GM23248 (cell line): ENCODE measurements at regions not wholly inside any gene's neighbourhood (a gene's known extent, or its start where the extent isn't known, plus 50 kb on each side); places are given as distances from the start of the nearest gene placed in this dataset.

Experiments used
- DNase-seq: peaks from one replicate; pipeline ENCODE4 v3.0.0-alpha.2; 2015
- H2AFZ ChIP-seq: fragments of 200-600 bp; sonication (generic); 2 replicates; pipeline ENCODE4 v1.6.1; 2016; ENCODE audit warnings: antibody characterized with exemption
- H3F3A ChIP-seq: fragments of 200-600 bp; sonication (generic); 2 replicates; pipeline ENCODE4 v1.6.1; 2016; ENCODE audit warnings: mild to moderate bottlenecking, antibody characterized with exemption, mixed run types; ENCODE audit not compliant: insufficient read depth
- H3K27ac ChIP-seq: fragments of 200-600 bp; sonication (generic); 2 replicates; pipeline ENCODE4 v1.5.1; 2016; ENCODE audit warnings: mild to moderate bottlenecking
- H3K27me3 ChIP-seq: fragments of 200-600 bp; sonication (generic); replicated peaks from 2 replicates; pipeline ENCODE4 v1.6.1; 2016; ENCODE audit warnings: mild to moderate bottlenecking; ENCODE audit not compliant: insufficient read depth
- H3K36me3 ChIP-seq: fragments of 200-600 bp; sonication (generic); 2 replicates; pipeline ENCODE4 v1.6.1; 2016; ENCODE audit warnings: low read depth, mild to moderate bottlenecking
- H3K4me1 ChIP-seq: fragments of 200-600 bp; sonication (generic); 2 replicates; pipeline ENCODE4 v1.6.1; 2016; ENCODE audit warnings: mild to moderate bottlenecking; ENCODE audit not compliant: insufficient read depth
- H3K4me2 ChIP-seq: fragments of 200-600 bp; sonication (generic); one replicate; pipeline ENCODE4 v1.6.1; 2016; ENCODE audit warnings: mild to moderate bottlenecking; ENCODE audit not compliant: unreplicated experiment
- H3K4me3 ChIP-seq: fragments of 200-600 bp; sonication (generic); 2 replicates; pipeline ENCODE4 v1.5.1; 2016; ENCODE audit warnings: mild to moderate bottlenecking
- H3K79me2 ChIP-seq: fragments of 200-600 bp; sonication (generic); 2 replicates; pipeline ENCODE4 v1.6.1; 2016; ENCODE audit warnings: mild to moderate bottlenecking; ENCODE audit not compliant: insufficient read depth
- H3K9ac ChIP-seq: fragments of 200-600 bp; sonication (generic); 2 replicates; pipeline ENCODE4 v1.6.1; 2016; ENCODE audit warnings: mild to moderate bottlenecking
- H3K9me2 ChIP-seq: fragments of 200-600 bp; sonication (generic); 2 replicates; pipeline ENCODE4 v1.6.1; 2016; ENCODE audit warnings: mixed run types, mild to moderate bottlenecking, moderate library complexity; ENCODE audit not compliant: insufficient read depth
- H3K9me3 ChIP-seq: fragments of 200-600 bp; sonication (generic); one replicate; pipeline ENCODE4 v1.6.1; 2017; ENCODE audit warnings: low read depth
- H4K20me1 ChIP-seq: fragments of 200-600 bp; sonication (generic); 2 replicates; pipeline ENCODE4 v1.6.0; 2016; ENCODE audit not compliant: insufficient read depth
- EZH2 ChIP-seq: fragments of 200-600 bp; sonication (generic); IDR thresholded peaks from 2 replicates; pipeline ENCODE4 v1.6.1; 2018; ENCODE audit warnings: antibody characterized with exemption, mild to moderate bottlenecking; ENCODE audit not compliant: insufficient read depth, poor library complexity, severe bottlenecking
- EZH2phosphoT487 ChIP-seq: fragments of 200-600 bp; sonication (generic); IDR thresholded peaks from 2 replicates; pipeline ENCODE4 v1.6.1; 2018; ENCODE audit warnings: antibody characterized with exemption, moderate library complexity, mild to moderate bottlenecking, low read depth; ENCODE audit not compliant: insufficient read depth
- WGBS, 2 experiments: methylation state at CpG; one replicate each; pipeline ENCODE4 v1.1.6; 2015 to 2017; ENCODE audit warnings: low lambda C conversion rate in 2 of 2, low coverage in 1 of 2; ENCODE audit errors: missing lambda C conversion rate in 2 of 2; 5-methylcytosine and 5-hydroxymethylcytosine counted together
- in situ Hi-C: fragments of 300-500 bp; cut with MboI; formaldehyde crosslinking; loops from 2 replicates; pipeline ENCODE4 v1.15.0; 2020

DNA sequence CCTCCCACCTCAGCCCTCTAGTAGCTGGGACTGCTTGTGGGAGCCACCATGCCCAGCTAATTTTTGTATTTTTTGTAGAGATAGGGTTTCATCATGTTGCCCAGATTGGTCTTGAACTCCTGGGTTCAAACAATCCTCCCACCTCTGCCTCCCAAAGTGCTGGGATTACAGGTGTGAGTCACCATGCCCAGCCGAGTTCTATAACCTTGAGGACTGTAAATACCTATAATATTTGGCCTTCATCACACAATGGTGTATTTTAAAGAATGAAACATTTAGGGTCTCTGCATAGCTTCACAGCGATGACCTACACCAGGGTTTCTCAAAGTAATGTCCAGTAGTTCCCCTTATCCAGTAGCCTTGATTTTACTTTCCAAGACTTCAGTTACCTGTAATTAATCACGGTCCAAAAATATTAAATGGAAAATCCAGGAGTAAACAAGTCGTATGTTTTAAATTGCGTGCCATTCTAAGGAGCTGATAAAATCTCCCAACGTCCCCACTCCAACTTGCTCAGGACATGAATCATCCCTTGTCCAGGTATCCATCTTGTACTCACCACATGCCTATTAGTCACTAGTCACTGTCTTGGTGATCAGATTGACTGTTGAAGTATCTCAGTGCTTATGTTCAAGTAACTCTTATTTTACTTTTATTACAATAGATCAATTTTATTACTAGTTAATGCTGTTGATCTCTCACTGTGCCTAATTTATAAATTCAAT lies 368.2 kb downstream of the BTG1 start:
- Histone ChIP-seq H3K9me3 (no peaks in the 10 kb centered on the region), H3K4me1 (peaks cover 26% of the 10 kb centered on the region), H3K9me2 (no peaks in the 10 kb centered on the region), H2AFZ (no peak overlapping the region), H3K79me2 (no peaks in the 10 kb centered on the region), H3K4me2 (no peak overlapping the region), H3K27ac (no peak overlapping the region), H3K36me3 (no peaks in the 10 kb centered on the region), H3F3A (peaks cover 21% of the 10 kb centered on the region), H3K9ac (no peak overlapping the region), H3K4me3 (no peak overlapping the region), H3K27me3 (no peaks in the 10 kb centered on the region), H4K20me1 (no peaks in the 10 kb centered on the region)
- in situ Hi-C loops = no loop called here
- DNase-seq = peak; percentile 12
- TF ChIP-seq EZH2 (no peak), EZH2phosphoT487 (no peak)
- 69 to 71% methylated on average over 6 of the region's 6 CpGs for WGBS, 2 experiments

- Histone ChIP-seq H3K9me2 (no peaks in the 10 kb centered on the region), H3K27me3 (no peaks in the 10 kb centered on the region), H4K20me1 (no peaks in the 10 kb centered on the region), H3K27ac (no peak overlapping the region), H3K9me3 (no peaks in the 10 kb centered on the region), H3K4me2 (peak overlapping the region; percentile 72), H3K79me2 (no peaks in the 10 kb centered on the region), H3K36me3 (no peaks in the 10 kb centered on the region), H2AFZ (peak overlapping the region; percentile 34), H3K4me3 (peak overlapping the region; percentile 32; the same call in 1 of the 2 replicates), H3F3A (peaks cover 18% of the 10 kb centered on the region), H3K4me1 (peaks cover 25% of the 10 kb centered on the region), H3K9ac (no peak overlapping the region)
- 34 to 38% methylated on average over 6 of the region's 6 CpGs for WGBS, 2 experiments
- DNase-seq = peak; percentile 53
- in situ Hi-C loops = no loop called here
- TF ChIP-seq EZH2 (no peak), EZH2phosphoT487 (no peak)
Observed at GRCh38 chr12:91774434-91774921, 371.2 kb downstream of the BTG1 start.

DNA sequence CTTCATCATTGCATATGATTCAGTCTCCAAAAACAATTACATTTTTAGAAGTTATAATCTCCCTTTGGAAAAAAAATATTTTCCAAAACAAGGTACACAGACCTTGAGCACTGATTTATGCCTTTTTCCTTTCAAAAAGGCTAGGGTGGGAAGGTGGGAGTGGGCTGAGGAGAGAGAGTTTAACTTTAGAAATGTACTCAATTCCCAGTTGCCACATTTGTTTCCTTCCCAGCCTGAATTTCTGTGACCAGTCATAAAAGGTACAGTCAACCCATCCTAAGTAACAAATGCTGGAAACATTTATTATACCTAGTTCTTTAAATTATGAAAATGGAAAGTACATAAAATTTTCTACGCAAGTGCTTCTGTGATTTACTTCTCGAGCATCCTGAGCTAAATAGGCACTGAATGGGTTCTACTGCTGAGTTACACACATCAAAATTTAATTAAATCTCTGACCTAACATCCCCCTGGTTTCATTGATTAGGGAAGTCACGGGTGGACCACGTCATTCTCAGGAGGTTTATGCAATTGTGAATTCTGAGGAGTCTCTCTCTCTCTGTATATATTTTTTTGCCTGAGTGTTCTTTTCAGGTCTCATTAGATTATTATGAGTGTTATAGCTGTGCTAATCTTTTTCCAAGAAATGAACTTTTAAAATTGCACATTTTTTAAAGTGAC lies 371.8 kb downstream of the BTG1 start:
- no peaks in the 10 kb centered on the region for H4K20me1 ChIP-seq
- no peaks in the 10 kb centered on the region for H3K9me3 ChIP-seq
- DNase-seq = peak; percentile 1
- in situ Hi-C loops = no loop called here
- H3K4me1 ChIP-seq = peaks cover 21% of the 10 kb centered on the region
- H3K9me2 ChIP-seq = no peaks in the 10 kb centered on the region
- 56 to 62% methylated on average over 4 of the region's 4 CpGs for WGBS, 2 experiments
- no peaks in the 10 kb centered on the region for H3K36me3 ChIP-seq
- H3K27ac ChIP-seq = no peak overlapping the region
- no peak for TF ChIP-seq EZH2phosphoT487
- no peak overlapping the region for H3K9ac ChIP-seq
- peak overlapping the region; percentile 32; the same call in 1 of the 2 replicates for H3K4me3 ChIP-seq
- peak overlapping the region; percentile 34 for H2AFZ ChIP-seq
- H3K27me3 ChIP-seq = no peaks in the 10 kb centered on the region
- H3F3A ChIP-seq = peaks cover 14% of the 10 kb centered on the region
- no peaks in the 10 kb centered on the region for H3K79me2 ChIP-seq
- H3K4me2 ChIP-seq = peak overlapping the region; percentile 72

GRCh38 chr12:91772411-91772810 lies 373.2 kb downstream of the BTG1 start:
- H3K9me2 ChIP-seq = no peaks in the 10 kb centered on the region
- TF ChIP-seq EZH2 = no peak
- TF ChIP-seq EZH2phosphoT487 = no peak
- no peaks in the 10 kb centered on the region for H3K79me2 ChIP-seq
- H3K36me3 ChIP-seq = no peaks in the 10 kb centered on the region
- no peaks in the 10 kb centered on the region for H3K27me3 ChIP-seq
- H3K4me2 ChIP-seq = no peak overlapping the region
- in situ Hi-C loops = no loop called here
- no peak overlapping the region for H2AFZ ChIP-seq
- H3K9me3 ChIP-seq = no peaks in the 10 kb centered on the region
- peaks cover 9% of the 10 kb centered on the region for H3K4me1 ChIP-seq
- no peak overlapping the region for H3K9ac ChIP-seq
- no peaks in the 10 kb centered on the region for H3F3A ChIP-seq
- H3K4me3 ChIP-seq = no peak overlapping the region
- H4K20me1 ChIP-seq = no peaks in the 10 kb centered on the region
- WGBS, 2 experiments = 86% methylated on average over 2 of the region's 2 CpGs
- no peak for DNase-seq
- no peak overlapping the region for H3K27ac ChIP-seq
